GM19438 (cell line): ENCODE measurements at regions not wholly inside any gene's neighbourhood (a gene's known extent, or its start where the extent isn't known, plus 50 kb on each side); places are given as distances from the start of the nearest gene placed in this dataset.
A peak's percentile ranks its signal among the peaks of the same experiment; 100 is the strongest.

Experiments used
- ATAC-seq: cut with Tn5 transposase; IDR thresholded peaks from one replicate; pipeline ENCODE4 v1.9.1; 2021; ENCODE audit warnings: low read depth; ENCODE audit not compliant: unreplicated experiment

- ATAC-seq: no peak
These were observed 209.4 kb upstream of the RGMB start for GRCh38 chr5:98563885-98564653.

GRCh38 chr5:98564836-98565235 is 208.6 kb upstream of the RGMB start:
- no peak for ATAC-seq

GRCh38 chr5:98568336-98568735 is 205.1 kb upstream of the RGMB start:
- ATAC-seq: no peak

- ATAC-seq: no peak
These were observed 204.2 kb upstream of the RGMB start for GRCh38 chr5:98569288-98569687.

GRCh38 chr5:98570010-98570409 is 203.5 kb upstream of the RGMB start:
- ATAC-seq: no peak

GRCh38 chr5:98570661-98571191 is 202.7 kb upstream of the RGMB start:
- ATAC-seq: no peak

- ATAC-seq: no peak
These were observed 199.6 kb upstream of the RGMB start for GRCh38 chr5:98573834-98574320.

GRCh38 chr5:98576275-98576674 is 197.2 kb upstream of the RGMB start:
- no peak for ATAC-seq

- ATAC-seq: no peak
These were observed 195.0 kb upstream of the RGMB start for GRCh38 chr5:98578438-98578837.

GRCh38 chr5:98581112-98581997 is 192.1 kb upstream of the RGMB start:
- ATAC-seq: no peak

GRCh38 chr5:98583586-98583985 is 189.9 kb upstream of the RGMB start:
- ATAC-seq: no peak

GRCh38 chr5:98585661-98586310 is 187.7 kb upstream of the RGMB start:
- ATAC-seq: no peak

- ATAC-seq: no peak
These were observed 186.9 kb upstream of the RGMB start for GRCh38 chr5:98586581-98586980.

- ATAC-seq: no peak
These were observed 186.3 kb upstream of the RGMB start for GRCh38 chr5:98587166-98587565.

- ATAC-seq: no peak
These were observed 185.2 kb upstream of the RGMB start for GRCh38 chr5:98588215-98588614.

GRCh38 chr5:98593418-98593817 is 180.0 kb upstream of the RGMB start:
- no peak for ATAC-seq

- no peak for ATAC-seq
These were observed 179.4 kb upstream of the RGMB start for GRCh38 chr5:98594098-98594497.

- ATAC-seq: no peak
These were observed 174.4 kb upstream of the RGMB start for GRCh38 chr5:98599016-98599415.

- peak; percentile 57 for ATAC-seq
These were observed 170.8 kb upstream of the RGMB start for GRCh38 chr5:98602534-98603112.

- no peak for ATAC-seq
These were observed 170.0 kb upstream of the RGMB start for GRCh38 chr5:98603456-98603855.
